Skeletal muscle tissue (tissue), 3 donors: ENCODE measurements at regions not wholly inside any gene's neighbourhood (a gene's known extent, or its start where the extent isn't known, plus 50 kb on each side); places are given as distances from the start of the nearest gene placed in this dataset.
A peak's percentile ranks its signal among the peaks of the same experiment; 100 is the strongest.

ENCODE experiments used
- H3K27ac ChIP-seq: one replicate; pipeline ENCODE4 v1.7.0; 2013; ENCODE audit warnings: mild to moderate bottlenecking, low read depth, low read length, inconsistent platforms
- H3K27me3 ChIP-seq, 3 donors: one replicate each; pipeline ENCODE4 v1.7.0; 2013; ENCODE audit warnings: low read length in 3 of 3; ENCODE audit not compliant: control insufficient read depth in 3 of 3, insufficient read depth in 3 of 3
- H3K36me3 ChIP-seq, 3 donors: one replicate each; pipeline ENCODE4 v1.7.0; 2013; ENCODE audit warnings: low read length in 3 of 3; ENCODE audit not compliant: control insufficient read depth in 3 of 3, insufficient read depth in 3 of 3
- H3K4me1 ChIP-seq, 3 donors: one replicate each; pipeline ENCODE4 v1.7.0; 2013; ENCODE audit warnings: low read length in 3 of 3, mild to moderate bottlenecking in 3 of 3; ENCODE audit not compliant: control insufficient read depth in 3 of 3, insufficient read depth in 3 of 3
- H3K4me3 ChIP-seq, 3 donors: one replicate each; pipeline ENCODE4 v1.7.0; 2013; ENCODE audit warnings: low read length in 3 of 3
- H3K9ac ChIP-seq, 3 donors: one replicate each; pipeline ENCODE4 v1.7.0; 2013; ENCODE audit warnings: low read length in 3 of 3, mild to moderate bottlenecking in 3 of 3, moderate library complexity in 2 of 3, low read depth in 1 of 3
- H3K9me3 ChIP-seq, 3 donors: one replicate each; pipeline ENCODE4 v1.7.0; 2013; ENCODE audit warnings: low read length in 3 of 3; ENCODE audit not compliant: control insufficient read depth in 3 of 3
- donor health status: Osteomylitis.

DNA sequence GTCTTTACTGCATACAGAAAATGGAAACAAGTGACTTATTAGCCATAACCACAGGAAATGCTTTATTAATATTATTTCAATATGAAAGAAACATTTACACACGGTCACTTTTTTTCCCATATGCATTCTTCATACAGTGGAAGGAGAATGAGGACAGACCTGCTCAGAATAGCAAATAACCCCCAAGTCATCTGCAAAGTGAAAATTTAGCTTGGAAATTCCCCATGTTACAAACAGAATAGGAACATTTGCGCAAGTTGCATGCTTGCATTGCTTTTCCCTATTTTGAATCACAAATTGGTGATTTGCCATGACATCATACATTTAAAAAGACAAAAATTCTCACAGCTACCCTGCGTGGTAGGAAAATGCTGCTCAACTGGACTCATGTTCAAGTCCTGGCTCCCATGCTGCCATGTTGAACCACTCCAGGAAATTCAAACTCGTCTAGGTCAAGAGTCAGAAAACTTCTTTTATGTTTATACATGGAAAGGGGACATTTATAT is 102.0 kb downstream of the GP2 start:
- no peaks in the 10 kb centered on the region for H3K36me3 ChIP-seq
- H3K4me1 ChIP-seq: peaks cover 0 to 3% (median 0%) of the 10 kb centered on the region in 3 donors
- H3K27me3 ChIP-seq: peaks cover 0 to 2% (median 0%) of the 10 kb centered on the region in 3 donors
- H3K27ac ChIP-seq: no peak overlapping the region
- H3K9me3 ChIP-seq: no peaks in the 10 kb centered on the region
- H3K9ac ChIP-seq: no peak overlapping the region
- H3K4me3 ChIP-seq: no peak overlapping the region

DNA sequence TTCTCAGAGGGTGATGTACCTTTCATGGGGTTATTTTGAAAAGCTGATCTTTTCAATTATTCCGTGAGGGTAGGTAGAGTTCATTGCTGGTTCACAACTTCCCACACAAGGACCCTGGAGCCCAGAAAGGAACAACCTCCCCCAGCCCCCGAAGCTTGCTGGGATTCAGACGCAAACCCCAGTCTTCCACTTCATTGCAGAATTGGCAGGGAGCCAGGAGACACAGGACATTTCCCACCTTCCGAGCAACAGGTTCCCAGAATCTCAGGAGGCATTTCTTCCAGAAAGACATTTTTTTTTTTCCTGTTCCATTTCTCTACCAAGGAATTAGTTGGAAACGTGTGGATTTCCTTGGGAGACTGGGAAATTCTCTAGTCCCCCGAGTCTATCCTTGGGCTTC is 106.1 kb downstream of the GP2 start:
- H3K4me1 ChIP-seq: peaks cover 0 to 3% (median 0%) of the 10 kb centered on the region in 3 donors
- no peak overlapping the region for H3K9ac ChIP-seq
- H3K36me3 ChIP-seq: no peaks in the 10 kb centered on the region
- no peaks in the 10 kb centered on the region for H3K9me3 ChIP-seq
- H3K27me3 ChIP-seq: peaks cover 0 to 2% (median 0%) of the 10 kb centered on the region in 3 donors
- H3K27ac ChIP-seq: no peak overlapping the region
- no peak overlapping the region for H3K4me3 ChIP-seq

DNA sequence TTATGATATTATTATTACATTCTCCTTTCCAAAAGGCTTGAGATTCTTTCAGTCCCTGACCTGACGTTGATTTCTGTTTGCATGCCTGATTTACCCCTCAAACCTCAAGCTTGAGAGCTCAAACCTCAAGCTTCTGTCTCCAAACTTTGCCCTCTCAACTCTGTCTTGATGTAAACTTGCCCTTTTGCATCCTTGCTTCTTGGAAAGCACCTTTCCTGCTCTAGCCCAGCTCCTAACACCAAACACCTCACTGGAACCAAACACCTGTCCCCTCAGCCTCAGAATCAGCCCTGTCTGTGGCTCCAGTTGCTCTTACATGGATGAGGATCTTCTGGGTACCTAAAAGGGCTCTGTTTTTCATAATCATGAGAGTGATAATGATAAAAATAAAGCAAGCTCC is 109.2 kb downstream of the GP2 start:
- H3K4me3 ChIP-seq: no peak overlapping the region
- no peaks in the 10 kb centered on the region for H3K9me3 ChIP-seq
- peaks cover 0 to 2% (median 0%) of the 10 kb centered on the region in 3 donors for H3K27me3 ChIP-seq
- H3K36me3 ChIP-seq: no peaks in the 10 kb centered on the region
- no peak overlapping the region for H3K27ac ChIP-seq
- H3K4me1 ChIP-seq: peaks cover 0 to 3% (median 0%) of the 10 kb centered on the region in 3 donors
- H3K9ac ChIP-seq: no peak overlapping the region

DNA sequence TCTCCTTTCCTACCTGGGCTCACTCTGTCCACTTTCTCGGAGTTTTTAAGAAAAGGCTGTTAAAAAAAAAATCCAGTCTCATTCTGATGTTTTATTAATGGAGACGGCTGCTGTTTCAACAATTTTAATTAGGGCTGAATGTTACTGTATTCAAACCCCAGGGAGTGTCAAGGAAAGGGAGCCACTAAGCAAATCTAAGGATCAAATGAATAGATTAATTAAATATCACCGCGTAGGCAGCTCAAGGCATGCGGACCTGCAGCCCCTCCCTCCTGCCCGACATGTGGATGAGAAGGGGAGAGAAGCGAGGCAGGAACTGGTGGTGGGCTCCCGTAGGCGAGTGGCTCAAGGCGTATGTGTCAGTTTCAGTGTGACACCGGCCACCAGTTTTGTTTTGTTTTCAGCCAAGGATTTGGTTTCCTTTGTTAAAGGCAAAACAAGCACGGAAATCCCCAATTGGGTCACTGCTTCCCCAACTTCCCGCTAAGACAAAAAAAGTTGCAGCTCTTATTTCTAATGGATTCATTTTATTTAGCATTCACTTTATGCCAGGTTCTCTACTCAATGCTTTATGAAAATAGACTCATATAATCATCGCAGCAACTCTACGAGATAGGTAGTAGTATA is 110.6 kb downstream of the GP2 start:
- no peaks in the 10 kb centered on the region for H3K27me3 ChIP-seq
- H3K9ac ChIP-seq: no peak overlapping the region
- H3K4me3 ChIP-seq: peak overlapping the region in 1 of 3 donors; percentile 22
- H3K27ac ChIP-seq: no peak overlapping the region
- H3K36me3 ChIP-seq: no peaks in the 10 kb centered on the region
- no peaks in the 10 kb centered on the region for H3K4me1 ChIP-seq
- no peaks in the 10 kb centered on the region for H3K9me3 ChIP-seq

DNA sequence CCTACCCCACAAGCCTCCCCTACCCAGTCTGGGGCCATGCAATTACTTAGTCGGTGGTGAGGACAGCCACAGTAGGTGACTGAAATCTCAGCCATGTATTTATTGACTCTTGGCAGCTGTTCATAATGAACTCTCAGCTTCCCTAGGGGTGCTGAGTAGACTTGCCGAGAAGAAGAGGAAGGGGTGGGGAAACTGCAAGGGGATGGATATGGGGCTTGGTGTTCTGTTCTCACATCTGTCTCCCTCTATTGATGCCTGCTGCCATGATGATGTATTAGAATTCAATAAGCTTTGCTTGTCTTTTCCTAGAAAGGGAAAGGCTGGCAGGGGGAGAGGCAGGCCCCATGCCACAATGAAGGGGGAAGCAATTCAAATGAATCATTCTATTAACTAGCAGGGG is 112.9 kb downstream of the GP2 start:
- H3K4me1 ChIP-seq: no peaks in the 10 kb centered on the region
- no peaks in the 10 kb centered on the region for H3K36me3 ChIP-seq
- no peaks in the 10 kb centered on the region for H3K27me3 ChIP-seq
- H3K9me3 ChIP-seq: peaks cover 0 to 5% (median 0%) of the 10 kb centered on the region in 3 donors
- no peak overlapping the region for H3K9ac ChIP-seq
- H3K27ac ChIP-seq: no peak overlapping the region
- no peak overlapping the region for H3K4me3 ChIP-seq

DNA sequence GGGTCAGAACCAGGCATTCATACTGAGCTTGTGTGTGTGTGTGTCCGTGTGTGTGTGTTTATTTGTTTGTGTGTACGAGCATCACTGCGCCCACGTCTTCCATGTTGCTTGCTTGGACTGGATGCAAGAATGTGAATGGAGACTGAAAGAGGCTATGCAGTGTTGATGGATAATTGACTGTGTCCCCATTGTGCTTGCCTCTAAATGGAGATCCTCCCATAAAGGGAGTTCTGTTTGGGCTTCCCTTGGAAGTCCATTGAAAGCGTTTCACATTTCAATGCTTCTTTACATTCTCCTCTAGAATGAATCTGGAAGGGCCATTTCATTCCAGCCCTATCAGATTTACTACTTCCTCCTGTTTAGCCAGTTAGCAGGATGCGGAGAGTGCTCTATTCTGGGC is 124.0 kb downstream of the GP2 start:
- Histone ChIP-seq H3K27me3 (no peaks in the 10 kb centered on the region), H3K4me3 (no peak overlapping the region), H3K4me1 (no peaks in the 10 kb centered on the region), H3K9me3 (no peaks in the 10 kb centered on the region), H3K36me3 (no peaks in the 10 kb centered on the region), H3K9ac (no peak overlapping the region), H3K27ac (no peak overlapping the region)

DNA sequence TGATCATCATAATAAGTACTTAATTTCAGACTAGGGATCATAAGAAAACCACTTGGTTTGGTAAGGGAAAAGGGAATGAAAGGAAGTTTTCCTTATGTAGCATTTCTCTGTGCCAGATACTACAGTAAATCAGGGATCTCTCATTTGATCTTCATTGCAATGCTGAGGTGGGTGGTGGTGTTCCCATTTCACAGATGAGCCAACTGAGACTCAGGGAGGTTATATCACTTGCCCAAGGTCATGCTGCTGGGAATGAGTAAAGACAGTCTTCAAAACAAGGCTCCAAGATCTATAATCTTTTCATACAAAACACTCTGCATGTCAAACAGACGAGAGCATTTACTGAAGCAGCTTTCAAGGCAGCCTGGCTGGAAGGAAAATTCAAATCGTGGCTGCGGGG is 124.6 kb downstream of the GP2 start:
- H3K4me3 ChIP-seq: no peak overlapping the region
- no peaks in the 10 kb centered on the region for H3K27me3 ChIP-seq
- H3K9ac ChIP-seq: no peak overlapping the region
- H3K27ac ChIP-seq: no peak overlapping the region
- no peaks in the 10 kb centered on the region for H3K4me1 ChIP-seq
- no peaks in the 10 kb centered on the region for H3K9me3 ChIP-seq
- H3K36me3 ChIP-seq: no peaks in the 10 kb centered on the region

DNA sequence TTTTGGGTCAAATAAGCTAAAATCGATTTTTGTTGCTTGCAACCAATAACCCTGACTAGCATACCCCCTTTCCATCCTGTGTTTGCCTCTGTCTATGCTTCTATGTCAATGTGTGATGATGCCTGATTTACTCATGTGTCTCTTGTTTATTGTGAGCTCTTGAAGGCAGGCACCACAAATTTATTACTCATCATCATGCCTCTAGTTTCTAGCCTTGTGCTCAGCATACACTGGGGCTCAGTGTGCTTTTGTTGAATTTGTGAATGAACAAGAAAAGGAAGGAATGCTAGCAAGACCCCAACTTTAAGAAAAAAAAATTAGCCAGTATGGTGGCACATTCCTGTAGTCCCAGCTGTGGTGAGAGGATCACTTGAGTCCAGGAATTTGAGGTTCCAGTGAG is 119.1 kb upstream of the GPR139 start:
- Histone ChIP-seq H3K27me3 (no peaks in the 10 kb centered on the region), H3K36me3 (no peaks in the 10 kb centered on the region), H3K9me3 (no peaks in the 10 kb centered on the region), H3K4me3 (no peak overlapping the region), H3K27ac (no peak overlapping the region), H3K9ac (no peak overlapping the region), H3K4me1 (no peaks in the 10 kb centered on the region)

DNA sequence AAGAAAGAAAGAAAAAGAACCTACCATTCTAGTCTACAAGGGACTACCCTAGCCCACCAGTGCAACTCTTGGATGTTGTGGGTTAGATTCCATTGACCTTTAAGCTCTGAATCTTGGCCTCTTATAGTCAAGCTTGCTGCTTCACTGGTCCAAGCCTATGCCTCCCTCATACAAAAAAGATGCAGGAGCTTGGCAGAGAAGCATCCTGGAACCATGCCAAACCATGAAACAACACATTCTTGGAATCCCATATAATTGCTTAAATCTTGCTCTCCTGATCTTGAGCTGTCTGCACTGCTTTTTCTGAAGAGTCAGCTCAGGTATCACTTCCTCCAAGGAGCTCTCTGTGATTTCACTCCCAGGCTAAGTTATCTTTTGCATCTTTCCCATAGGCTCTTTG is 117.9 kb upstream of the GPR139 start:
- H3K36me3 ChIP-seq: no peaks in the 10 kb centered on the region
- no peaks in the 10 kb centered on the region for H3K4me1 ChIP-seq
- no peaks in the 10 kb centered on the region for H3K27me3 ChIP-seq
- H3K27ac ChIP-seq: no peak overlapping the region
- no peaks in the 10 kb centered on the region for H3K9me3 ChIP-seq
- H3K4me3 ChIP-seq: no peak overlapping the region
- H3K9ac ChIP-seq: no peak overlapping the region

DNA sequence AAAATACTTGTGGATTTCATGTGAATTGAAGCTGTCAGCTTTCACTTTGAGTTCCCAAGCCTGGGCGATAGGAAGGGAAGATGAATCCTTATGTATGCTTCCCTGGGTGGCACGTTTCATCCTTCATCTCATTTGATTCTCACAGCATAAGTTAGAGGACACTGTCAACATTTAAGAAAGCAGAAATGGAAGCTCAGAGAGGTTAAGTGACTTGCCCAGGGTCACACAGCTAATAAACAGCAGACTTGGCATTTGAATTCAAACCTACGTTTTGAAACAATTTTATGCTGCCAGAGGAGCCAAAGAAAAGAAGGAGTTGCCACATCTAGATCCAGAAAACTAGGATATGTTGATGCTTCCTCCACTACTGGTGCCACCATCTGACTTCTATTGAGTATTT is 108.3 kb upstream of the GPR139 start:
- Histone ChIP-seq H3K27ac (no peak overlapping the region), H3K27me3 (peaks cover 0 to 3% (median 0%) of the 10 kb centered on the region in 3 donors)

More for the DNA sequence above, 108.3 kb upstream of the GPR139 start:
- H3K9me3 ChIP-seq: peaks cover 0 to 2% (median 0%) of the 10 kb centered on the region in 3 donors
- H3K36me3 ChIP-seq: no peaks in the 10 kb centered on the region
- H3K4me1 ChIP-seq: no peaks in the 10 kb centered on the region
- no peak overlapping the region for H3K9ac ChIP-seq
- H3K4me3 ChIP-seq: no peak overlapping the region
